Kidney (tissue), 10 donors: ENCODE measurements at regions not wholly inside any gene's neighbourhood (a gene's known extent, or its start where the extent isn't known, plus 50 kb on each side); places are given as distances from the start of the nearest gene placed in this dataset.
"Not testable (repeated sequence)": the region's sequence is repeated elsewhere in the genome, so short reads cannot be mapped to it uniquely, and the experiment has no call there.

Experiments used
- DNase-seq, 5 donors: peaks; one replicate each; pipeline ENCODE4 v3.0.0-alpha.2; 2013 to 2020
- FAIRE-seq: peaks from 2 replicates; lab custom pipeline; 2012; peaks lifted over from hg19 to GRCh38; lab: Jason Lieb, UNC
- H3K27ac ChIP-seq, 2 donors: one replicate each; pipeline ENCODE4 v1.7.0; 2013; ENCODE audit warnings: low read depth in 2 of 2, low read length in 2 of 2, inconsistent platforms in 1 of 2
- H3K27me3 ChIP-seq: one replicate; pipeline ENCODE4 v1.7.1; 2013; ENCODE audit warnings: low read length, inconsistent platforms; ENCODE audit not compliant: control insufficient read depth, insufficient read depth
- H3K36me3 ChIP-seq, 3 donors: one replicate each; pipeline versions ENCODE4 v1.7.0 to v1.7.1; 2013; ENCODE audit warnings: low read length in 3 of 3, control low read depth in 1 of 3, inconsistent platforms in 1 of 3; ENCODE audit not compliant: insufficient read depth in 3 of 3, control insufficient read depth in 2 of 3
- H3K4me1 ChIP-seq, 3 donors: one replicate each; pipeline versions ENCODE4 v1.7.0 to v1.7.1; 2013; ENCODE audit warnings: low read length in 3 of 3, inconsistent platforms in 1 of 3, low read depth in 1 of 3; ENCODE audit not compliant: control insufficient read depth in 2 of 3, insufficient read depth in 2 of 3
- H3K4me3 ChIP-seq, 3 donors: one replicate each; pipeline versions ENCODE4 v1.7.0 to v1.8.1; 2013; ENCODE audit warnings: low read length in 3 of 3, control low read depth in 1 of 3, inconsistent platforms in 1 of 3
- H3K9ac ChIP-seq, 3 donors: one replicate each; pipeline versions ENCODE4 v1.7.0 to v1.7.1; 2013; ENCODE audit warnings: low read length in 3 of 3, control low read depth in 1 of 3, inconsistent platforms in 1 of 3
- H3K9me3 ChIP-seq, 3 donors: one replicate each; pipeline versions ENCODE4 v1.7.0 to v1.7.1; 2013; ENCODE audit warnings: low read length in 3 of 3, control low read depth in 1 of 3, inconsistent platforms in 1 of 3; ENCODE audit not compliant: control insufficient read depth in 2 of 3, insufficient read depth in 1 of 3
- intact Hi-C: fragments of 100-400 bp; cut with DNase I; formaldehyde crosslinking; loops from one replicate; pipeline ENCODE4 v1.11.1; 2022
- donor health status: control.
- donor health status: control.
- donor health status: DM: yes; HTN: yes; CAD: no.
- donor health status: Normal renal cell carcinoma (clear cell type).

- DNase-seq, H3K4me3 ChIP-seq, H3K4me1 ChIP-seq, intact Hi-C loops, H3K27ac ChIP-seq, FAIRE-seq, H3K27me3 ChIP-seq, H3K9me3 ChIP-seq, H3K36me3 ChIP-seq, H3K9ac ChIP-seq: not testable (repeated sequence)
Measured at GRCh38 chr1:224031986-224032385, 81.9 kb upstream of the FBXO28 start.

- DNase-seq, H3K4me1 ChIP-seq, H3K4me3 ChIP-seq, intact Hi-C loops, H3K27ac ChIP-seq, H3K9me3 ChIP-seq, H3K27me3 ChIP-seq, FAIRE-seq, H3K9ac ChIP-seq, H3K36me3 ChIP-seq: not testable (repeated sequence)
Measured at GRCh38 chr1:224030257-224030656, 83.7 kb upstream of the FBXO28 start.

DNA sequence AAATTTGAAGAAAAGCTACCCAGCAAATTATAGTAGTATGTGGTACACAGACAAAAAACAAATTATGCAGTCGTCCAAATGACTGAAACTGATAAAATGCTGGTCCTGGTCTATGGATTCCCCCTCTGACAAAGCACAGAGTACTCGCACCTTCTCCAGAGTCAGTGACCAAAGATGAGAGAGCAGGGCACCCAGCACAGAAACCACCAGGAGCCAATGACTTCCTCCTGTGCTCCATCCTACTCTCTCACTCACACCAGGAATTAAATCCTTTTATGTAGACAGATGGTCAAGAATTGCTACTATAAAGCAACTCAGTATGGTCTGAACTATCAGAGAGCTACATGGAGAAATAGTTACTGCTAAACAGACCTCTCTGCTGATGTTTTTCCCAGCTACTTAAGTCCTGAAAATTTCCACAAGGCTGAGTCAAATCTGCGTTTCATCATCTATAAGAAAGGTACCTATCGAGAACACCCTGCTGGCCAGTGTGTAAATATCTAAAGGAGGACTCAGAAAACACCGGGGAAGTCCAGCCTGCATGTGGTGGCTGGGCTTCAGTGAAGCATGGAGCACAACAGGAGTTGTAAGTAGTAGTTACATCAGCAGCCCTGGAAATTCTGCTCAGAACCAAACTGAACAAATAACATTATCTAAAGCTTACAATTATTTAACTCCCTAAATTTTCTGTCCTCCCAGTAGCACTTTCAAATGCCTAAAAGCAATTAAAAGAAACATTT is 84.5 kb upstream of the FBXO28 start:
- FAIRE-seq, H3K4me1 ChIP-seq, H3K9ac ChIP-seq, H3K27me3 ChIP-seq, H3K27ac ChIP-seq, intact Hi-C loops, H3K36me3 ChIP-seq, H3K9me3 ChIP-seq, H3K4me3 ChIP-seq: not testable (repeated sequence)
- DNase-seq = peak in 1 of 5 donors; percentile 36

DNA sequence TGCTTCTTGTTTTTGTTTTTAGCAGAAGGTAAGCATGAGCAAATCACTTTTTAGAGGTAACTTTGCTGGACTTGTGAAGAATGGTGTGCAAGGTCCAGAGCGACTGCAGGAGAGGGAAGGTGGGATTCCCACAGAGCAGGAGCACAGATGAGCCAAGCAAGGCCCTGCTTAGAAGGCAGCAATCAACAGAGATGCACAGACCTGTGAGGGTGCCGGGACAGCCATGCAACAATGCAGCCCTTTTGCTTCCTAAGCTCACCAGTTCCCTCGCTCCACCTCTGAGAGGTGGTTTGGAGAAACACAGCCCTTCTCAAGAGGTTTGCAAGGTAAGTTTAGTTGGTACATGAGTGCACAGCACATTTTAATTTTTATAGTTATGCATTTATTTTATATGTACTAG is 85.1 kb upstream of the FBXO28 start:
- H3K9ac ChIP-seq, H3K27ac ChIP-seq, intact Hi-C loops, H3K27me3 ChIP-seq, H3K4me1 ChIP-seq, FAIRE-seq, H3K9me3 ChIP-seq, H3K4me3 ChIP-seq, DNase-seq, H3K36me3 ChIP-seq: not testable (repeated sequence)

- H3K4me1 ChIP-seq, H3K9me3 ChIP-seq, H3K27me3 ChIP-seq, DNase-seq, intact Hi-C loops, H3K36me3 ChIP-seq, H3K4me3 ChIP-seq, H3K27ac ChIP-seq, H3K9ac ChIP-seq, FAIRE-seq: not testable (repeated sequence)
Measured at GRCh38 chr1:224023122-224023521, 90.8 kb upstream of the FBXO28 start.

GRCh38 chr1:224022249-224022970 is 91.5 kb upstream of the FBXO28 start:
- H3K4me1 ChIP-seq, H3K9me3 ChIP-seq, DNase-seq, H3K27me3 ChIP-seq, H3K36me3 ChIP-seq, H3K4me3 ChIP-seq, FAIRE-seq, H3K27ac ChIP-seq, H3K9ac ChIP-seq, intact Hi-C loops: not testable (repeated sequence)

DNA sequence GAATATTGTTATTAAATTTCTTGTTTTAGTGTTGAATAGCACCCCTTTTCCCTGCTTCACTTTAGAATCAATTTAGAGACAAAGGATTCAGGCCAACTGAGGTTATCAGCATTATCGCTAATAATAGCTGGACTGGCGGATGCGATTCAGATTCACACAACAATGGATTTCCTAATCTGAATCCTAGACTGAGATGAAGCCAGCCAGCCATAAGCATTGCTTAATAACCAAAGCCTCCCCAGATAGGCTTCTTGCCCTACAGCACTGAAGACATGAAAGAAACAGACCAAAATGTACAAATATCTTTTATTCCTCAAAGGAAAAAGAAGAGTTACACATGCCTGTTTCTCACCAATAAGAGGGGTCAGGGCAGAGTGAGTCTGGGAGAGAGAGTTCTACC is 94.0 kb upstream of the FBXO28 start:
- H3K9ac ChIP-seq, H3K27me3 ChIP-seq, FAIRE-seq, intact Hi-C loops, H3K4me3 ChIP-seq, H3K4me1 ChIP-seq, H3K36me3 ChIP-seq, DNase-seq, H3K9me3 ChIP-seq, H3K27ac ChIP-seq: not testable (repeated sequence)

DNA sequence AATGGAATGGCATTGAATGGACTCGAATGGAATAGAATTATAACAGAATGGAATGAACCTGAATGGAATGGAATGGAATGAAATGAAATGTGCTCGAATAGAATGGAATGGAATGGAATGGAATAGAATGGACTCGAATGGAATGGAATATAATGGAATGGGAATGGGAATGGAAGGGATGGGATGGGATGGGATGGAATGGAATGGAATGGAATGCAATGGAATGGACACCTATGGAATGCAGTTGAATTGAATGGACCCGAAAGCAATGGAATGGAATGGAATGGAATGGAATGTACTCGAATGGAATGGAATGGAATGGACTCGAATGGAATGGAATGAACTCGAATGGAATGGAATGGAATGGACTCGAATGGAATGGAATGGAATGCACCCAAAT is 98.1 kb upstream of the FBXO28 start:
- H3K27ac ChIP-seq, H3K4me1 ChIP-seq, DNase-seq, H3K9ac ChIP-seq, H3K4me3 ChIP-seq, H3K36me3 ChIP-seq, intact Hi-C loops, H3K27me3 ChIP-seq, FAIRE-seq: not testable (repeated sequence)
- peaks cover 6 to 32% (median 23%) of the 10 kb centered on the region in 3 donors for H3K9me3 ChIP-seq
